Naive thymus-derived CD4-positive, alpha-beta T cell (primary cell): ENCODE measurements at regions not wholly inside any gene's neighbourhood (a gene's known extent, or its start where the extent isn't known, plus 50 kb on each side); places are given as distances from the start of the nearest gene placed in this dataset.

Source experiments
- ATAC-seq: fragments of 150-1000 bp; cut with Tn5 transposase; 2 replicates; pipeline ENCODE4 v1.10.0; 2021; ENCODE audit warnings: mild to moderate bottlenecking, moderate library complexity
- CTCF ChIA-PET: fragments of 350-600 bp; sonication (Branson Sonifier 250); formaldehyde crosslinking; loops from one replicate; lab custom pipeline; 2021; ENCODE audit warnings: antibody characterized with exemption; lab: Charles Lee
- POLR2A ChIA-PET: fragments of 350-600 bp; sonication (Branson Sonifier 250); formaldehyde crosslinking; loops from one replicate; lab custom pipeline; 2021; ENCODE audit warnings: antibody characterized with exemption, inconsistent platforms; lab: Charles Lee
- DNase-seq, 9 donors: peaks; one replicate each; pipeline versions ENCODE4 v3.0.0 to v3.0.0-alpha.2; 2020 to 2022; ENCODE audit warnings: mixed read lengths in 1 of 9
- H3K27ac ChIP-seq: one replicate; pipeline ENCODE4 v1.7.0; 2013; ENCODE audit warnings: mild to moderate bottlenecking, low read depth, low read length, moderate library complexity
- H3K27me3 ChIP-seq, 2 donors: one replicate each; pipeline ENCODE4 v1.7.0; 2013; ENCODE audit warnings: low read length in 2 of 2, mild to moderate bottlenecking in 2 of 2, moderate library complexity in 2 of 2; ENCODE audit not compliant: control insufficient read depth in 2 of 2, insufficient read depth in 2 of 2
- H3K36me3 ChIP-seq, 3 experiments: 1 replicate in 2 of 3; 2 replicates in 1 of 3; pipeline ENCODE4 v1.7.0; 2013; ENCODE audit warnings: low read length in 3 of 3, mild to moderate bottlenecking in 3 of 3, moderate library complexity in 1 of 3; ENCODE audit not compliant: insufficient read depth in 3 of 3, control insufficient read depth in 2 of 3
- H3K4me1 ChIP-seq, 2 donors: one replicate each; pipeline ENCODE4 v1.7.0; 2013; ENCODE audit warnings: low read length in 2 of 2, mild to moderate bottlenecking in 2 of 2, moderate library complexity in 1 of 2; ENCODE audit not compliant: control insufficient read depth in 2 of 2, insufficient read depth in 2 of 2
- H3K4me3 ChIP-seq: 2 replicates; pipeline ENCODE4 v1.7.0; 2013; ENCODE audit warnings: mild to moderate bottlenecking, low read length
- H3K9me3 ChIP-seq, 3 experiments: 1 replicate in 2 of 3; 2 replicates in 1 of 3; pipeline ENCODE4 v1.7.0; 2013; ENCODE audit warnings: low read length in 3 of 3; ENCODE audit not compliant: control insufficient read depth in 2 of 3
- H3K27ac Mint-ChIP-seq, 9 donors: one replicate each; pipeline ENCODE4 v1.8.0; 2020 to 2022; ENCODE audit warnings: mixed read lengths in 9 of 9, mild to moderate bottlenecking in 8 of 9, moderate library complexity in 5 of 9, inconsistent platforms in 2 of 9
- H3K27me3 Mint-ChIP-seq, 5 donors: one replicate each; pipeline ENCODE4 v1.8.0; 2021 to 2022; ENCODE audit warnings: mixed read lengths in 5 of 5, mild to moderate bottlenecking in 1 of 5
- H3K36me3 Mint-ChIP-seq, 5 donors: one replicate each; pipeline ENCODE4 v1.8.0; 2020 to 2022; ENCODE audit warnings: mixed read lengths in 5 of 5, mild to moderate bottlenecking in 3 of 5, inconsistent platforms in 1 of 5
- H3K4me1 Mint-ChIP-seq, 7 donors: one replicate each; pipeline ENCODE4 v1.8.0; 2020 to 2022; ENCODE audit warnings: mixed read lengths in 7 of 7, mild to moderate bottlenecking in 3 of 7, inconsistent platforms in 1 of 7
- H3K4me3 Mint-ChIP-seq, 10 donors: one replicate each; pipeline ENCODE4 v1.8.0; 2020 to 2022; ENCODE audit warnings: mild to moderate bottlenecking in 10 of 10, mixed read lengths in 10 of 10, moderate library complexity in 6 of 10, inconsistent platforms in 2 of 10
- H3K9me3 Mint-ChIP-seq, 11 donors: one replicate each; pipeline ENCODE4 v1.8.0; 2020 to 2022; ENCODE audit warnings: mixed read lengths in 11 of 11, mild to moderate bottlenecking in 4 of 11, inconsistent platforms in 1 of 11, moderate library complexity in 1 of 11
- intact Hi-C, 2 donors: fragments of 100-400 bp; cut with micrococcal nuclease; formaldehyde crosslinking; loops; one replicate each; pipeline ENCODE4 v1.15.1; 2023

DNA sequence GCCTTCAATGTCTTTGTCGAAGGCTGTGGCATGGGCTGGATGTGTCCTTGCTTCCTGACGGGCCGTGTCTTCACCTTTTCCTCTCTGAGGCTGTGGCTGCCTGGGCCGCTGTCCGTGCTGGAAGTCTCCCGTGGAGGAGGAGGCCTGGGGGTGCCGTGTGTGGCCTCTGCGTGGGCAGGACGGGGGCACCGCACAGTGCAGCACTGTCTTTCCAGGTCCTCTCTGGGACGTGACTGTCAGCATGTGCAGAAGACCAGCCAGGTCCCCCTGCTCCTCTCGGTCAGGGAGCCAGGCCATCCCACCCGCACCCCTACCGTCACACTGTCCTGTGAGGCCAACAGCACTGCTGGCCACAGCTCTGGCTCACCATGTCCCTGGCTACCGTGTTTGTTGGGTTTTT lies 64.4 kb upstream of the ZNF236 start:
- H3K9me3 Mint-ChIP-seq = peaks cover 0 to 18% (median 11%) of the 10 kb centered on the region in 11 donors
- POLR2A ChIA-PET = no interaction called here
- no peak overlapping the region for H3K27ac ChIP-seq
- peaks cover 0 to 4% of the 10 kb centered on the region in 2 donors for H3K4me1 ChIP-seq
- H3K4me3 ChIP-seq = no peak overlapping the region
- no peak overlapping the region for H3K4me3 Mint-ChIP-seq
- H3K27me3 ChIP-seq = no peaks in the 10 kb centered on the region
- CTCF ChIA-PET = no interaction called here
- DNase-seq (no peak), ATAC-seq (no peak)
- H3K36me3 Mint-ChIP-seq = peaks cover 0 to 16% (median 0%) of the 10 kb centered on the region in 5 donors
- peaks cover 9 to 19% (median 17%) of the 10 kb centered on the region in 7 donors for H3K4me1 Mint-ChIP-seq
- H3K27ac Mint-ChIP-seq = peak overlapping the region in 1 of 9 donors; percentile 16
- H3K27me3 Mint-ChIP-seq = peaks cover 0 to 15% (median 0%) of the 10 kb centered on the region in 5 donors
- H3K9me3 ChIP-seq = peaks cover 0 to 4% (median 0%) of the 10 kb centered on the region in 3 experiments
- H3K36me3 ChIP-seq = no peaks in the 10 kb centered on the region
- intact Hi-C loops = loop anchor here in 1 of 2 donors (5.0 kb wide), 1 partner anchor 46 kb away; no protein-coding TSS in a partner anchor

DNA sequence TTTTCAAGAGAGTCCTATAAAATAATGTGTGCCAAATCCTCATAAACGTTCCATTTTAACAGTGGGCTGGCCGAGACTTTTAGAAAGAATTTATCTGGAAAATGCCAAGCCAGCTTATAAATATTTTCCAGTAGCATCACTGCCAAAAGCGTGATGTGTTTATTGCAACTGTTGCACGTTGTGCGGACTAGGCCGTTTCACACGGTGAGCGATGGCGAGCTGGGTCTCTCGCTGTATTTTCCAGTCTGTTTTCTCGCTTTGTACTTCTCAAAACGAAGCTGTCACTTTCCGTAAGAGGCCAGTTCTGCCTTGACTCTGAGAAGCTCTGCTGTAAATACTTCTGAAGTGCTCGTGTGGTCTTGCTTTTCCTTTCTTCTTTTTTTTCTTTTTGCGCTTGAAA lies 65.0 kb upstream of the ZNF236 start:
- intact Hi-C loops = loop anchor here in 1 of 2 donors (5.0 kb wide), 1 partner anchor 45 kb away; no protein-coding TSS in a partner anchor
- peaks cover 0 to 22% (median 11%) of the 10 kb centered on the region in 11 donors for H3K9me3 Mint-ChIP-seq
- Histone ChIP-seq H3K27me3 (no peaks in the 10 kb centered on the region), H3K27ac (no peak overlapping the region), H3K4me3 (no peak overlapping the region), H3K36me3 (no peaks in the 10 kb centered on the region), H3K9me3 (peaks cover 0 to 4% (median 0%) of the 10 kb centered on the region in 3 experiments), H3K4me1 (peaks cover 0 to 4% of the 10 kb centered on the region in 2 donors)
- no peak for ATAC-seq
- POLR2A ChIA-PET = no interaction called here
- DNase-seq = no peak
- peaks cover 0 to 15% (median 0%) of the 10 kb centered on the region in 5 donors for H3K27me3 Mint-ChIP-seq
- H3K4me3 Mint-ChIP-seq = no peak overlapping the region
- H3K27ac Mint-ChIP-seq = peak overlapping the region in 1 of 9 donors; percentile 16
- peaks cover 9 to 14% (median 11%) of the 10 kb centered on the region in 7 donors for H3K4me1 Mint-ChIP-seq
- H3K36me3 Mint-ChIP-seq = peaks cover 0 to 13% (median 0%) of the 10 kb centered on the region in 5 donors
- CTCF ChIA-PET = no interaction called here

DNA sequence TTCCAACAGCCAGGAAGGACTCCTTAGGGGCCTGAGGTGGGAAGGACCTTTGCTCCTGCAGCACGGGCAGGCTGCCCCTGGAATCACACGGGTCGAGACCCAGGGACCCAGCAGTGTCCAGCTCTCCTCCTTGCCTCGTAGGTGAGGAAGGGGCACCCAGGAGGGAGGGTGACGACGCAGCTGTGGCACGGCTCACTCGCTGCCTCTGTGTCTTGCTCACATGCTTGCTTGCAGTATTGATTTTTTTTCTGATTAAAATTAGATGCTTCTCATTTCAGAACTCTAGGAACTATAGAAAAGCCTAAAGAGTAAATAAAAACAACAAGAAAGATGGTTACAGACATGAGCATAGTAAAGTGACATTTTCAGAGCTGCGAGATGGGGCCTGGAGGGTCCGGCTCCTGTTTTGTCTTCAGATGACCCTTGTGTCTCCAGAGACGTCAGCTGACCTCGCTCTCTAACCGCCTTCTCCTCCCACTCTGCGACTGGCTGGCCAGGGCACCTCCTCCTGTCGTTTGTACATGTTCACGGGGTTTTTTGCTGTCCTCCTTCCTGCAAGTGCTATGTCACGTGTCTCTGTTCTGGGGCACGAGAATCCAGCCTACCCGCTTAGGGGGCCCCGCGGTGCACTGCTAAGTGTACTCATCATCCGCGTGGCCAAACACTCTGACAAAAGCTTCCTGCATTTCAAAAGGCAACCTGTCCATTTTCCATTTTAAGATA lies 65.7 kb upstream of the ZNF236 start:
- H3K4me1 ChIP-seq = peaks cover 0 to 4% of the 10 kb centered on the region in 2 donors
- no peak overlapping the region for H3K4me3 ChIP-seq
- Mint-ChIP-seq H3K4me3 (no peak overlapping the region), H3K27ac (no peak overlapping the region), H3K27me3 (peaks cover 0 to 17% (median 0%) of the 10 kb centered on the region in 5 donors), H3K9me3 (peaks cover 0 to 21% (median 7%) of the 10 kb centered on the region in 11 donors), H3K4me1 (peaks cover 3 to 8% (median 5%) of the 10 kb centered on the region in 7 donors), H3K36me3 (peaks cover 0 to 7% (median 0%) of the 10 kb centered on the region in 5 donors)
- H3K27ac ChIP-seq = no peak overlapping the region
- no peaks in the 10 kb centered on the region for H3K36me3 ChIP-seq
- H3K9me3 ChIP-seq = peaks cover 0 to 3% (median 0%) of the 10 kb centered on the region in 3 experiments
- no peaks in the 10 kb centered on the region for H3K27me3 ChIP-seq
- ATAC-seq = no peak
- no peak for DNase-seq
- intact Hi-C loops = loop anchor here in 1 of 2 donors (5.0 kb wide), 1 partner anchor 44 kb away; no protein-coding TSS in a partner anchor
- POLR2A ChIA-PET = no interaction called here
- CTCF ChIA-PET = no interaction called here

DNA sequence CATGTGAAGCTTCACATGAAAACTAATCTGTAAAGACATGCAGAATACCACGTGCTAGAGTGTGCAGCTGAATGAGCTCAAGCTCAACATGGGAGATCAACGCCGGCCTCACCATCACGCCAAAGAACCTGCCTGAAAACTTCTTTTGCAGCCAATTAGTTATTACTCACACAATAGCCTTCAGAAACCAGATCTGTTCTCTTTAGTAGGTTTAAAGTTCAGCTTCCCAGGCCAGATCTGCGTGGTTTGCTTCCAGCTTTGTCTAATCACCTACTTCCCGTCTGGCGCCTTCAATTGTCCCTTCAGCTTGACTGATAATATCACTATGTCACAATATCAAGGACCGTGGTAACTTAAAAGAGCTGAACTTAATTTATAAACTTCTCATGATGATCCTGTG lies 68.0 kb upstream of the ZNF236 start:
- Mint-ChIP-seq H3K27me3 (peaks cover 0 to 19% (median 0%) of the 10 kb centered on the region in 5 donors), H3K27ac (no peak overlapping the region), H3K9me3 (peaks cover 0 to 31% (median 8%) of the 10 kb centered on the region in 11 donors), H3K4me3 (no peak overlapping the region), H3K4me1 (peaks cover 0 to 1% (median 0%) of the 10 kb centered on the region in 7 donors), H3K36me3 (peaks cover 0 to 7% (median 5%) of the 10 kb centered on the region in 5 donors)
- Histone ChIP-seq H3K4me3 (no peak overlapping the region), H3K36me3 (no peaks in the 10 kb centered on the region), H3K9me3 (peaks cover 0 to 17% (median 0%) of the 10 kb centered on the region in 3 experiments), H3K4me1 (no peaks in the 10 kb centered on the region), H3K27ac (no peak overlapping the region), H3K27me3 (no peaks in the 10 kb centered on the region)
- POLR2A ChIA-PET = no interaction called here
- DNase-seq (no peak), ATAC-seq (no peak)
- intact Hi-C loops = no loop called here
- CTCF ChIA-PET = no interaction called here

DNA sequence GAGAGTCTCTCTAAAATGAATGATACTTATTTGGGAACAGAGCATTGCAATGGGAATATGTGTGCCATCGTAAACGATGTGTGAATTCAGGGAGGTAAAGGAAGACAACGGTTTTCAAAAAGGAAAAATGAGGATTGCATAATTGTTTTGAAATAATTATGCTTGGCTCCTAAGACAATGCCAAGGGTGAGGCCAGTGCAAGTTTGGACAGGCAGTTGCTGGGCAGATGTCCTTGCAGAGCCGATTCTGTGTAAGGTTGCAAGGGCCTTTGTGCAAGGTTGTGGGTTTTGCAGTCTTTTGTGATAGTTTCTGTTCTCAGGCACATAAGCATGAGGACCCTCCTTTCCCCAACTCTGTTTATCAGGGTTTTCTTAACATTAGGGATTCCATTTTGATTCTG lies 70.0 kb upstream of the ZNF236 start:
- peaks cover 0 to 1% (median 0%) of the 10 kb centered on the region in 7 donors for H3K4me1 Mint-ChIP-seq
- no peak overlapping the region for H3K27ac Mint-ChIP-seq
- CTCF ChIA-PET = interaction anchor here (0.8 kb wide), 1 partner anchor 48 kb away, joined by 8 read pairs; no protein-coding TSS in a partner anchor
- intact Hi-C loops = no loop called here
- H3K36me3 Mint-ChIP-seq = peaks cover 4 to 13% (median 11%) of the 10 kb centered on the region in 5 donors
- H3K27me3 ChIP-seq = no peaks in the 10 kb centered on the region
- no peak overlapping the region for H3K4me3 ChIP-seq
- H3K9me3 ChIP-seq = peaks cover 0 to 17% (median 0%) of the 10 kb centered on the region in 3 experiments
- no peak overlapping the region for H3K4me3 Mint-ChIP-seq
- DNase-seq (no peak), ATAC-seq (no peak)
- H3K9me3 Mint-ChIP-seq = peaks cover 0 to 46% (median 19%) of the 10 kb centered on the region in 11 donors
- no peak overlapping the region for H3K27ac ChIP-seq
- H3K4me1 ChIP-seq = no peaks in the 10 kb centered on the region
- no peaks in the 10 kb centered on the region for H3K36me3 ChIP-seq
- peaks cover 0 to 28% (median 0%) of the 10 kb centered on the region in 5 donors for H3K27me3 Mint-ChIP-seq
- POLR2A ChIA-PET = no interaction called here

DNA sequence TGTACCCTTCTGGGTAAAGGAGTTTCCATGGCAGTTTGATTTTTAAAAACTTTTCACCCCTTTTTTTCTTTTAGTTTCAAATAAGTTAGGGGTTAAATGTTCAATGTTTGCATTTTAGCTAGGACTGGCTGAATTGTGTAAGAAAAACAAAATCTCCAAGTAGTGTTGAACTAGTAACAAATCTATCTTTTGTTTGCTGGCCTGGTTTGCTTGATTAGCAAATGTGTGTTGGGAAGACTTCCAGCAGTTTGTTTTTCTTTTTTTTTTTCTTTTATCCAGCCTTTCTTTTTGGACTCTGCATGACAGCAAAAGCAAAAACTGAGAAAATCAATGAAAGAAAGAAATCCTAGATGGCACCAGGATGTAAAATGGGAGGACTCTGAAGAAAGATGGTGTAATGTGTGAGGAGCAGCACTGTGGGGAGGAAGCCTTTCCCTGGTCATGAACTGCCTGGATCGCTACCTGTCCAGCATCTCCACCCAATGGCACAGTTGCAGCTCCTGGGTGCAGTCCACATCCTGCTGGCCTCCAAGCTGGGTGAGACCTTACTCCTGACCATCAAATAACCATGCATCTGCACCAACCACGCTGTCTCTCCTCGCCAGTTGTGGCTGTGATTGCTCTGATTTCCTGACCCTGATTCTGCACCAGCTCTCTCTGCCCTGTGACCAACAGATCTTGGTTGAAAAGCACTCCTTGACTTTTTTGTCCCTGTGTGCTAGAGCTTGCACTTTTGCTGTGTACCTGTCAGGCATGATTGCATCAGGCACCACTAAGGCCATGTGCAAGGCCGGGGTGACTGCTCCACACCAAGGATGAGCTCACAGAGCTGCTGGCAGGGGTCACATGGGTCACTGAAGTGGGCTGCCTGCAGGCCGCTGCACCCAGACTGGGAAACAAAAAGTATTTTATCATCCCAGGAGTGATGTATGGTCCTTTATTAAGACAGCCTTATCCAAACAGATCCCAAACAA lies 71.2 kb upstream of the ZNF236 start:
- DNase-seq (no peak), ATAC-seq (no peak)
- H3K4me1 ChIP-seq = no peaks in the 10 kb centered on the region
- Mint-ChIP-seq H3K4me1 (no peaks in the 10 kb centered on the region), H3K27ac (no peak overlapping the region), H3K27me3 (peaks cover 0 to 33% (median 0%) of the 10 kb centered on the region in 5 donors), H3K36me3 (peaks cover 4 to 13% (median 11%) of the 10 kb centered on the region in 5 donors), H3K9me3 (peaks cover 0 to 54% (median 20%) of the 10 kb centered on the region in 11 donors), H3K4me3 (no peak overlapping the region)
- H3K27me3 ChIP-seq = no peaks in the 10 kb centered on the region
- ChIA-PET POLR2A (interaction anchor here (0.8 kb wide), 1 partner anchor 52 kb away, joined by 3 read pairs; no protein-coding TSS in a partner anchor), CTCF (interaction anchor here (0.6 kb wide), 1 partner anchor 58 kb away, joined by 3 read pairs; no protein-coding TSS in a partner anchor)
- H3K9me3 ChIP-seq = peaks cover 0 to 17% (median 0%) of the 10 kb centered on the region in 3 experiments
- H3K4me3 ChIP-seq = no peak overlapping the region
- H3K27ac ChIP-seq = no peak overlapping the region
- H3K36me3 ChIP-seq = no peaks in the 10 kb centered on the region
- intact Hi-C loops = no loop called here
